ENCODE measurements at regions not wholly inside any gene's neighbourhood (a gene's known extent, or its start where the extent isn't known, plus 50 kb on each side); places are given as distances from the start of the nearest gene placed in this dataset.

DNA sequence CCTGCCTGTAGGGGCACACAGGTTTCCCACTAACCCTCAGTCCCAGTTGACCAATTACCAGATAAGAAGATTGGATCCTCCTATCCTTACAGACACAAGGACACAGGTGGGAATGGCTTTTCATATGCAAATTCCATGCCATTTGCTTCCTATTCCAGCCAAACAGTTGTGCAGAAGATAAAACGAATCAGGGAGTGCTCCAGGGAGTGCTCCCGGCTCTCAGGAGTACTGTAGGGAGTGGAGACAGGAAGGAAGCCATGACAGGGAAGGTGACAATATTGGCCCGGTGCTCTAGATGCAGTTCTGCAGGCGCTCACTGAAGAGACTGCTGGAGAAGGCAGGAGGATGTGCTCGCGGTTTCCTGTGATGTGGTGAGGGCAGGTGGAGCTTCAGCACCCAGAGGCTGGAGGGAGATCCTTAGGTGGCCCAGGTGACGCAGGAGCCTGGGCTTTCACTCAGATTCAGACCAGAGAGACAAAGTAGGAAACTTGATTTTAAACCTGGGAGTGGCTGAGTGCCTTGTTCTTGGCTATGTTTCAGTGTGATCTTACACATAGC, 260.0 kb downstream of the AUH start:
- Histone ChIP-seq H3K27ac (replicated peaks) (no peak overlapping the region), H3K4me3 (replicated peaks; ENCODE audit: insufficient read depth, low read length) (no peak overlapping the region), H3K27me3 (ENCODE audit: insufficient read depth, poor library complexity, severe bottlenecking) (no peaks in the 10 kb centered on the region)
- TF ChIP-seq POLR2AphosphoS5 (IDR thresholded peaks at IDR 0.05; ENCODE audit: low read depth): no peak
- no peak for TF ChIP-seq SPI1 (IDR thresholded peaks at IDR 0.05; ENCODE audit: borderline replicate concordance, low read depth)
- TF ChIP-seq, protein P1, sequence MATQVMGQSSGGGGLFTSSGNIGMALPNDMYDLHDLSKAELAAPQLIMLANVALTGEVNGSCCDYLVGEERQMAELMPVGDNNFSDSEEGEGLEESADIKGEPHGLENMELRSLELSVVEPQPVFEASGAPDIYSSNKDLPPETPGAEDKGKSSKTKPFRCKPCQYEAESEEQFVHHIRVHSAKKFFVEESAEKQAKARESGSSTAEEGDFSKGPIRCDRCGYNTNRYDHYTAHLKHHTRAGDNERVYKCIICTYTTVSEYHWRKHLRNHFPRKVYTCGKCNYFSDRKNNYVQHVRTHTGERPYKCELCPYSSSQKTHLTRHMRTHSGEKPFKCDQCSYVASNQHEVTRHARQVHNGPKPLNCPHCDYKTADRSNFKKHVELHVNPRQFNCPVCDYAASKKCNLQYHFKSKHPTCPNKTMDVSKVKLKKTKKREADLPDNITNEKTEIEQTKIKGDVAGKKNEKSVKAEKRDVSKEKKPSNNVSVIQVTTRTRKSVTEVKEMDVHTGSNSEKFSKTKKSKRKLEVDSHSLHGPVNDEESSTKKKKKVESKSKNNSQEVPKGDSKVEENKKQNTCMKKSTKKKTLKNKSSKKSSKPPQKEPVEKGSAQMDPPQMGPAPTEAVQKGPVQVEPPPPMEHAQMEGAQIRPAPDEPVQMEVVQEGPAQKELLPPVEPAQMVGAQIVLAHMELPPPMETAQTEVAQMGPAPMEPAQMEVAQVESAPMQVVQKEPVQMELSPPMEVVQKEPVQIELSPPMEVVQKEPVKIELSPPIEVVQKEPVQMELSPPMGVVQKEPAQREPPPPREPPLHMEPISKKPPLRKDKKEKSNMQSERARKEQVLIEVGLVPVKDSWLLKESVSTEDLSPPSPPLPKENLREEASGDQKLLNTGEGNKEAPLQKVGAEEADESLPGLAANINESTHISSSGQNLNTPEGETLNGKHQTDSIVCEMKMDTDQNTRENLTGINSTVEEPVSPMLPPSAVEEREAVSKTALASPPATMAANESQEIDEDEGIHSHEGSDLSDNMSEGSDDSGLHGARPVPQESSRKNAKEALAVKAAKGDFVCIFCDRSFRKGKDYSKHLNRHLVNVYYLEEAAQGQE (IDR thresholded peaks at IDR 0.05; ENCODE audit: insufficient replicate concordance, low read depth): no peak
- TF ChIP-seq, protein P2, sequence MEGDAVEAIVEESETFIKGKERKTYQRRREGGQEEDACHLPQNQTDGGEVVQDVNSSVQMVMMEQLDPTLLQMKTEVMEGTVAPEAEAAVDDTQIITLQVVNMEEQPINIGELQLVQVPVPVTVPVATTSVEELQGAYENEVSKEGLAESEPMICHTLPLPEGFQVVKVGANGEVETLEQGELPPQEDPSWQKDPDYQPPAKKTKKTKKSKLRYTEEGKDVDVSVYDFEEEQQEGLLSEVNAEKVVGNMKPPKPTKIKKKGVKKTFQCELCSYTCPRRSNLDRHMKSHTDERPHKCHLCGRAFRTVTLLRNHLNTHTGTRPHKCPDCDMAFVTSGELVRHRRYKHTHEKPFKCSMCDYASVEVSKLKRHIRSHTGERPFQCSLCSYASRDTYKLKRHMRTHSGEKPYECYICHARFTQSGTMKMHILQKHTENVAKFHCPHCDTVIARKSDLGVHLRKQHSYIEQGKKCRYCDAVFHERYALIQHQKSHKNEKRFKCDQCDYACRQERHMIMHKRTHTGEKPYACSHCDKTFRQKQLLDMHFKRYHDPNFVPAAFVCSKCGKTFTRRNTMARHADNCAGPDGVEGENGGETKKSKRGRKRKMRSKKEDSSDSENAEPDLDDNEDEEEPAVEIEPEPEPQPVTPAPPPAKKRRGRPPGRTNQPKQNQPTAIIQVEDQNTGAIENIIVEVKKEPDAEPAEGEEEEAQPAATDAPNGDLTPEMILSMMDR (IDR thresholded peaks at IDR 0.05; ENCODE audit: insufficient read depth, low read length): no peak
- no peak for TF ChIP-seq GABPA (IDR thresholded peaks at IDR 0.05; ENCODE audit: low read depth)
- DNase-seq (ENCODE audit: low read depth in 1 of 2, low spot score in 1 of 2): no peak

DNA sequence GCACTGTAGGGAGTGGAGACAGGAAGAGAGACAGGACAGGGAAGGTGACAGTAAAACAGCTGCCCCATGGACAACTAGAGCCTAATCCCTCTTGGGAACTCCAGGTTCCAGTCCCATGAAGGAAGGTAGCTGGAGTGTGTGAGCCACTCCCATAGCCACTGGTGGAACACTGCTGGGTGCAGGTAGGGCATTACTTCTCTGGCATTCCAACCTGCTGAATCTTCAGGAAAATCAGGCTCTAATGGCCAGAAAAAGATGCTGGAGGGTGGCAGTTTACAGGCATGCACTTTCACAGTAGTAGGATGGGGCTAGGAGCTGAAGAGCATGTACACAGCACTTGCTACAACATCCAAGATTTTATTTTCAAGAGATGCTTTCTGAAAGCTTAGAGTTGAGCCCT, 259.4 kb downstream of the AUH start:
- no peak overlapping the region for H3K4me3 ChIP-seq (replicated peaks; ENCODE audit: insufficient read depth, low read length)
- DNase-seq (ENCODE audit: low read depth in 1 of 2, low spot score in 1 of 2): no peak
- H3K27me3 ChIP-seq (ENCODE audit: insufficient read depth, poor library complexity, severe bottlenecking): no peaks in the 10 kb centered on the region
- no peak for TF ChIP-seq GABPA (IDR thresholded peaks at IDR 0.05; ENCODE audit: low read depth)
- TF ChIP-seq SPI1 (IDR thresholded peaks at IDR 0.05; ENCODE audit: borderline replicate concordance, low read depth): no peak
- TF ChIP-seq, protein P1 (IDR thresholded peaks at IDR 0.05; ENCODE audit: insufficient replicate concordance, low read depth): no peak
- no peak for TF ChIP-seq POLR2AphosphoS5 (IDR thresholded peaks at IDR 0.05; ENCODE audit: low read depth)
- TF ChIP-seq, protein P2 (IDR thresholded peaks at IDR 0.05; ENCODE audit: insufficient read depth, low read length): no peak
- no peak overlapping the region for H3K27ac ChIP-seq (replicated peaks)

DNA sequence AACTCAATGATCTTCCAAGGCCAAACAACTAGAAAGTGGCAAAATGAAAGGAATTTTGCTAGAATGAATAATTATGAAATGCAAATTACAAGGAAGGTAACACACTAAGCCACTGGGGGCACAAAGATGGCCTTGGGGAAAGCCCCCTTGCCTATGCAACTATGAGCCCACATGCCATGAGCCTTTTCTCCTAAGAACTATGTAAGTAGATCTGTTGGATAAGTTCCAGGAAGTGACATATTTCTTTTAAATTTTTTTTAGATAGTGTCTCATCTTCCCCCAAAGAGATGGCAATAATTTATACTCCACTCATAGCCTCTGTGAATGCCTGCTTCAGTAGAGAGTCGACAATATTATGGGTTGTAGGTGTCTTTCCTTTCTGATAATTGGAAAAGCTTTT, 257.8 kb downstream of the AUH start:
- H3K27ac ChIP-seq (replicated peaks): no peak overlapping the region
- no peaks in the 10 kb centered on the region for H3K27me3 ChIP-seq (ENCODE audit: insufficient read depth, poor library complexity, severe bottlenecking)
- DNase-seq (ENCODE audit: low read depth in 1 of 2, low spot score in 1 of 2): no peak
- no peak overlapping the region for H3K4me3 ChIP-seq (replicated peaks; ENCODE audit: insufficient read depth, low read length)
- TF ChIP-seq GABPA (IDR thresholded peaks at IDR 0.05; ENCODE audit: low read depth): no peak
- TF ChIP-seq, protein P2 (IDR thresholded peaks at IDR 0.05; ENCODE audit: insufficient read depth, low read length): no peak
- no peak for TF ChIP-seq SPI1 (IDR thresholded peaks at IDR 0.05; ENCODE audit: borderline replicate concordance, low read depth)
- no peak for TF ChIP-seq POLR2AphosphoS5 (IDR thresholded peaks at IDR 0.05; ENCODE audit: low read depth)
- TF ChIP-seq, protein P1 (IDR thresholded peaks at IDR 0.05; ENCODE audit: insufficient replicate concordance, low read depth): no peak

All from HL-60 (cell line).